Heart left ventricle (tissue), 16 donors: ENCODE measurements at regions not wholly inside any gene's neighbourhood (a gene's known extent, or its start where the extent isn't known, plus 50 kb on each side); places are given as distances from the start of the nearest gene placed in this dataset.

Experiments
- ATAC-seq, 4 donors: fragments of 200-7000 bp; cut with Tn5 transposase; one replicate each; pipeline ENCODE4 v1.9.1; 2020 to 2022; ENCODE audit warnings: moderate library complexity in 4 of 4, mild to moderate bottlenecking in 3 of 4, moderate number of reproducible peaks in 1 of 4
- DNase-seq, 5 donors: peaks; one replicate each; pipeline ENCODE4 v3.0.0-alpha.2; 2020
- H3K27ac ChIP-seq, 12 donors: fragments of 200-600 bp; sonication (generic) in 4 of 12; one replicate each; pipeline versions ENCODE4 v1.5.0 to v1.8.0; 2016 to 2022; ENCODE audit warnings: mild to moderate bottlenecking in 2 of 12
- H3K27me3 ChIP-seq, 9 donors: fragments of 200-600 bp; sonication (generic) in 2 of 9; one replicate each; pipeline versions ENCODE4 v1.5.1 to v1.8.0; 2016 to 2022; ENCODE audit warnings: mild to moderate bottlenecking in 3 of 9
- H3K36me3 ChIP-seq, 9 donors: fragments of 200-600 bp; sonication (generic) in 2 of 9; one replicate each; pipeline versions ENCODE4 v1.5.0 to v1.8.0; 2018 to 2022; ENCODE audit warnings: mild to moderate bottlenecking in 2 of 9
- H3K4me1 ChIP-seq, 12 donors: fragments of 200-600 bp; sonication (generic) in 4 of 12; one replicate each; pipeline versions ENCODE4 v1.5.0 to v1.8.0; 2016 to 2022; ENCODE audit warnings: mild to moderate bottlenecking in 3 of 12
- H3K4me3 ChIP-seq, 12 donors: fragments of 200-600 bp; sonication (generic) in 4 of 12; one replicate each; pipeline versions ENCODE4 v1.5.0 to v1.8.0; 2017 to 2022; ENCODE audit warnings: mild to moderate bottlenecking in 9 of 12, moderate library complexity in 4 of 12
- H3K9me3 ChIP-seq, 12 donors: fragments of 200-600 bp; sonication (generic) in 4 of 12; one replicate each; pipeline versions ENCODE4 v1.5.0 to v1.8.0; 2016 to 2022; ENCODE audit warnings: mild to moderate bottlenecking in 1 of 12
- POLR2A ChIP-seq, 2 donors: fragments of 450-650 bp; IDR thresholded peaks; one replicate each; pipeline ENCODE4 v1.6.1; 2017; ENCODE audit warnings: antibody characterized with exemption in 2 of 2, mild to moderate bottlenecking in 2 of 2, moderate library complexity in 2 of 2
- WGBS, 4 donors: extraction: QIAGEN DNeasy Blood & Tissue Kit in 2 of 4; methylation state at CpG; one replicate each; pipeline versions ENCODE4 v1.1.5 to v1.1.7; 2013 to 2018; 5-methylcytosine and 5-hydroxymethylcytosine counted together
- intact Hi-C, 10 donors: fragments of 100-400 bp; cut with DNase I; formaldehyde crosslinking; loops; one replicate each; pipeline versions ENCODE4 v1.11.1 to v1.14.2; 2022
- TF ChIP-seq, protein P1 (sequence below), 12 donors: fragments of 200-600 bp; sonication (generic) in 4 of 12; IDR thresholded peaks; one replicate each; pipeline versions ENCODE4 v1.5.0 to v1.8.0; 2018 to 2022; ENCODE audit warnings: antibody characterized with exemption in 12 of 12, mild to moderate bottlenecking in 5 of 12
- donor health status: ischemic (EF 13 %, LVEDD 7.1; RV severe dilation, severe dysfunction).
- donor health status: healthy with polysubstance abuse.
- donor health status: DM: no; HTN: yes; CAD: no.
- donor health status: DM: no; HTN: no; CAD: no.
- donor health status: ischemic (EF 25% LVEDD 6.9; RV normal size, moderate dysfunction).
- donor health status: ischemic (EF 25% LVEDD 5.7; RV mildly dilated, moderate dysfunction).
- donor health status: healthy.
- donor health status: DM: yes; HTN: yes; CAD: no.
- donor health status: ischemic (EF 35%, LVEDD 5.7; RV mildly dilated, moderate dysfunction).
- donor health status: nonischemic (EF 11% LVEDD 7.7; RV severe dilation, severe dysfunction).
- donor health status: DM: yes; HTN: yes; CAD: no.
- donor health status: PGD.
- donor health status: ischemic (EF 29% LVEDD 5.4; RV normal size, mild dysfunction).
- donor health status: nonischemic (EF 23%, LVEDD 6.1; RV moderate dilation, normal function).

DNA sequence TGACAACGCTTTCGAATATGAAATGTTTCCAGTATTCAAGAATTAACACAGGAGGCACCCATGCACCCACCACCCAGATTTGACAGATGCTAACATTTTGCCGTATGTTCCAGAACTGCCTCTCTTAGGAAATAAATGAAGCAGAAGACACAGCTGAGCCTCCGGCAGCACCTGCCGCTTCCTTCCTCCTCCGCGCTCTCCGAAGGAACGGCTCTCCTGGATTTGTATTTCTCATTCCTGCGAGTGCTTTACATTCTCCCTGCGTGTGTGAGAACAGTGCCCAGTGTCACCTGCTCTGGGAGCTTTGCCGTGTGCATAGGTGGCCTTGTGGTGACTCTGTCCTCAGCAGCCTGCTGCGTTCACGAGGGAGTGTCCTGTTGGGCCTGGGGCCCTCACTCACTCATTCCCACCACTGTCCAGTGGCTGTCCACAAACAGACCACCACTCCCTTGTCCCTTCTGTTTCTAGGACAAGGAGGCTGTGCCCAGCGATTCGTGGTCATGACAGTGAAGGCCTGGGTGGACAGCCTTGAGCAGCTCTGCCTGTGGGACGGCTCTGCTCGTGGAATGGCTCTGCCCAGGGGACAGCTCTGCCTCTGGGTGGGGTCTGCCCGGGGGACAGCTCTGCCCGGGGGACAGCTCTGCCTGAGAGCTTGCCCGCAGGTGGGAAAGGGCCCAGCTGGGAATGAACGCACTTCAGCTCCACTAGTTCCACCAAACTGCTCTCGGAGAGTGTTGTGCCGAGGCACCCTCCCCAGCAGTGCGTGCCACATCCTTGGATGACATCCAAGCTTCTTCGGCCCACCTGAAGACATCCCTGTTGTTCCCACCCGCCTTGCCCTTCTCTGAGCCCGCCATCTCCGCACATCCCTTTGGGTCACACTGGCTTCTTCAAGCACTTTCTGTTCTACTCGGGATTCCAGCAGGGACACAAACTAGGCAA lies 170.5 kb upstream of the PPP1R26 start:
- H3K9me3 ChIP-seq: peaks cover 0 to 26% (median 17%) of the 10 kb centered on the region in 12 donors
- H3K27ac ChIP-seq: no peak overlapping the region
- H3K4me3 ChIP-seq: no peak overlapping the region
- 80 to 82% (median 81%) methylated on average over 29 to 30 of the region's 30 CpGs for WGBS, 4 donors
- H3K27me3 ChIP-seq: peaks cover 0 to 56% (median 15%) of the 10 kb centered on the region in 9 donors
- H3K4me1 ChIP-seq: no peaks in the 10 kb centered on the region
- ATAC-seq (no peak), DNase-seq (no peak)
- H3K36me3 ChIP-seq: no peaks in the 10 kb centered on the region
- TF ChIP-seq POLR2A (IDR thresholded peaks at IDR 0.05): no peak
- TF ChIP-seq, protein P1, sequence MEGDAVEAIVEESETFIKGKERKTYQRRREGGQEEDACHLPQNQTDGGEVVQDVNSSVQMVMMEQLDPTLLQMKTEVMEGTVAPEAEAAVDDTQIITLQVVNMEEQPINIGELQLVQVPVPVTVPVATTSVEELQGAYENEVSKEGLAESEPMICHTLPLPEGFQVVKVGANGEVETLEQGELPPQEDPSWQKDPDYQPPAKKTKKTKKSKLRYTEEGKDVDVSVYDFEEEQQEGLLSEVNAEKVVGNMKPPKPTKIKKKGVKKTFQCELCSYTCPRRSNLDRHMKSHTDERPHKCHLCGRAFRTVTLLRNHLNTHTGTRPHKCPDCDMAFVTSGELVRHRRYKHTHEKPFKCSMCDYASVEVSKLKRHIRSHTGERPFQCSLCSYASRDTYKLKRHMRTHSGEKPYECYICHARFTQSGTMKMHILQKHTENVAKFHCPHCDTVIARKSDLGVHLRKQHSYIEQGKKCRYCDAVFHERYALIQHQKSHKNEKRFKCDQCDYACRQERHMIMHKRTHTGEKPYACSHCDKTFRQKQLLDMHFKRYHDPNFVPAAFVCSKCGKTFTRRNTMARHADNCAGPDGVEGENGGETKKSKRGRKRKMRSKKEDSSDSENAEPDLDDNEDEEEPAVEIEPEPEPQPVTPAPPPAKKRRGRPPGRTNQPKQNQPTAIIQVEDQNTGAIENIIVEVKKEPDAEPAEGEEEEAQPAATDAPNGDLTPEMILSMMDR (IDR thresholded peaks at IDR 0.05): no peak
- intact Hi-C loops: no loop called here

DNA sequence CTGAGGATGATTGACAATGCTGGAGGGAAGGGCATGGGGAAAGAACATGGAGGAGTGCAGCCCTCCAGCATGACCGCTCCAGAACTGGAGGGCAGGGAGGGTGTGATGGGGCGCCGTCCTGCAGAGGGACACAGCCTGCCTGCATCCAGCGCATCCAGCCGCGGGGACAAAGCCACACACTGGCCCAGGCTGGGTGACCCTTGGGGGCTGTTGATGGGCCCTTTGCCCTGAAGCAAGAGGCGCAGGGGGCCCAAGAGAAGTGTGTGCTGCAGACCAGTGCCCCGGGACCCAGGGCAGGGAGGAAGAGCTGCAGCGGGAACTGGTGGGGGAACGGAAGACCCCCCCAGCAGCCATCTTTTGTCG lies 169.8 kb upstream of the PPP1R26 start:
- no peak for ATAC-seq
- Histone ChIP-seq H3K4me1 (no peaks in the 10 kb centered on the region), H3K27ac (no peak overlapping the region), H3K9me3 (peaks cover 0 to 26% (median 17%) of the 10 kb centered on the region in 12 donors), H3K27me3 (peaks cover 0 to 58% (median 15%) of the 10 kb centered on the region in 9 donors), H3K36me3 (no peaks in the 10 kb centered on the region), H3K4me3 (no peak overlapping the region)
- 81 to 87% (median 84%) methylated on average over 8 to 11 of the region's 11 CpGs for WGBS, 4 donors
- intact Hi-C loops: no loop called here
- no peak for DNase-seq
- TF ChIP-seq POLR2A (IDR thresholded peaks at IDR 0.05): no peak
- TF ChIP-seq, protein P1 (IDR thresholded peaks at IDR 0.05): no peak

DNA sequence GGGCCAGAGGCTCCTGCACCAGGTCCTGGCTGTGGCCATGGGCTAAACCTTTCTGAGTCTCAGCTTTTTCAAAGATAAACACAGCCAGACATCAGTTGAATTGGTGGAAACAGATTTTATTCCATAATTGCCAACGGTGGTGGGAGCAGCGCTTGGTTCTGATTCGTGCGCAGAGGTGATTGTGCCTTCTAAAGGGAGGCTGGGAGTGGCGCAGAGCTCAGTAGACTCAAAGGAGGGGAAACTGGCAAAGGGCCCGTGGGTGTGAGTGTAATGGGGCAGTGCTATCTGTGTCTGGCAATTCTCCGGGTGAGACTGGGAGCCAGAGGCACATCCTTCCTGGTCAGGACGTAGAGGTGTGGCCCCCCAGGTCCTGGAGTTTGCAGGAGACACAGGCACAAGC lies 169.4 kb upstream of the PPP1R26 start:
- 50 to 67% (median 58%) methylated on average over 8 of the region's 8 CpGs for WGBS, 4 donors
- peaks cover 0 to 26% (median 17%) of the 10 kb centered on the region in 12 donors for H3K9me3 ChIP-seq
- DNase-seq (no peak), ATAC-seq (no peak)
- no peak overlapping the region for H3K4me3 ChIP-seq
- intact Hi-C loops: no loop called here
- TF ChIP-seq, protein P1 (IDR thresholded peaks at IDR 0.05): no peak
- TF ChIP-seq POLR2A (IDR thresholded peaks at IDR 0.05): no peak
- no peaks in the 10 kb centered on the region for H3K4me1 ChIP-seq
- no peak overlapping the region for H3K27ac ChIP-seq
- H3K27me3 ChIP-seq: peaks cover 0 to 56% (median 15%) of the 10 kb centered on the region in 9 donors
- H3K36me3 ChIP-seq: no peaks in the 10 kb centered on the region

DNA sequence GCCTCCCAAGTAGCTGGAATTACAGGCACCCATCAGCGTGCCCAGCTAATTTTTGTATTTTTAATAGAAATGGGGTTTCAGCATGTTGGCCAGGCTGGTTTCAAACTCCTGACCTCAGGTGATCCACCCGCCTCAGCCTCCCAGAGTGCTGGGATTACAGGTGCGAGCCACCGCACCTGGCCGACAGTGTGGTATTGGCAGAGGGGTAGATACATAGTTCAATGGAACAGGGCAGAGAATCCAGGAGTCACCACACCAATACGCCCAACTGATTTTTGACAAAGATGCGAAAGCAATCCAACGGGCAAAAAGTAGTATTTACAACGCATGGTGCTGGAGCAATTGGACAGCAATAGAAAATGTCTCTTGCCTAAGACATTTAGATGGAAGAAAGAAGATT lies 164.0 kb upstream of the PPP1R26 start:
- Histone ChIP-seq H3K4me1 (no peaks in the 10 kb centered on the region), H3K36me3 (no peaks in the 10 kb centered on the region), H3K4me3 (no peak overlapping the region), H3K27me3 (peaks cover 0 to 24% (median 0%) of the 10 kb centered on the region in 9 donors), H3K9me3 (peaks cover 0 to 26% (median 17%) of the 10 kb centered on the region in 12 donors), H3K27ac (no peak overlapping the region)
- TF ChIP-seq POLR2A (IDR thresholded peaks at IDR 0.05): no peak
- TF ChIP-seq, protein P1 (IDR thresholded peaks at IDR 0.05): no peak
- WGBS, 4 donors: 93 to 96% (median 94%) methylated on average over 9 of the region's 9 CpGs
- intact Hi-C loops: no loop called here
- ATAC-seq (no peak), DNase-seq (no peak)
